ENCODE measurements at regions not wholly inside any gene's neighbourhood (a gene's known extent, or its start where the extent isn't known, plus 50 kb on each side); places are given as distances from the start of the nearest gene placed in this dataset.

GRCh38 chr1:93769777-93770176 lies 88.1 kb upstream of the BCAR3 start:
- TF ChIP-seq CTCF (IDR thresholded peaks at IDR 0.05; ENCODE audit: unreplicated experiment), result no peak
- CTCF ChIA-PET, result no interaction called here
- no TSS peak for BruUV-seq (replicated peaks)
- intact Hi-C loops (cut with micrococcal nuclease; ENCODE audit: unreplicated experiment), result no loop called here
- H3K9me3 Mint-ChIP-seq (ENCODE audit: low read depth, unreplicated experiment), result no peaks in the 10 kb centered on the region
- H3K4me3 Mint-ChIP-seq (ENCODE audit: low read depth, unreplicated experiment), result no peak overlapping the region
- H3K4me1 Mint-ChIP-seq (ENCODE audit: low read depth, unreplicated experiment), result peaks cover 8% of the 10 kb centered on the region
- H3K27ac Mint-ChIP-seq (ENCODE audit: unreplicated experiment), result no peak overlapping the region
- H3K27me3 Mint-ChIP-seq (ENCODE audit: unreplicated experiment), result no peaks in the 10 kb centered on the region
- no peaks in the 10 kb centered on the region for H3K36me3 Mint-ChIP-seq (ENCODE audit: insufficient read depth, unreplicated experiment)
- DNase-seq, result no peak

- Mint-ChIP-seq H3K27me3 (ENCODE audit: unreplicated experiment) (no peaks in the 10 kb centered on the region), H3K4me1 (ENCODE audit: low read depth, unreplicated experiment) (peaks cover 8% of the 10 kb centered on the region), H3K27ac (ENCODE audit: unreplicated experiment) (no peak overlapping the region), H3K4me3 (ENCODE audit: low read depth, unreplicated experiment) (no peak overlapping the region), H3K9me3 (ENCODE audit: low read depth, unreplicated experiment) (no peaks in the 10 kb centered on the region), H3K36me3 (ENCODE audit: insufficient read depth, unreplicated experiment) (no peaks in the 10 kb centered on the region)
- no TSS peak for BruUV-seq (replicated peaks)
- CTCF ChIA-PET, result interaction anchor here (0.6 kb wide), 2 partner anchors 132 to 139 kb away, joined by 3 read pairs; no protein-coding TSS in a partner anchor
- DNase-seq, result no peak
- intact Hi-C loops (cut with micrococcal nuclease; ENCODE audit: unreplicated experiment), result no loop called here
- no peak for TF ChIP-seq CTCF (IDR thresholded peaks at IDR 0.05; ENCODE audit: unreplicated experiment)
These were observed 86.8 kb upstream of the BCAR3 start for GRCh38 chr1:93768380-93768863.

- H3K4me1 Mint-ChIP-seq (ENCODE audit: low read depth, unreplicated experiment), result peaks cover 8% of the 10 kb centered on the region
- BruUV-seq (replicated peaks), result no TSS peak
These were observed 84.8 kb upstream of the BCAR3 start for GRCh38 chr1:93766451-93766850.

GRCh38 chr1:93765099-93765498 lies 83.5 kb upstream of the BCAR3 start:
- no TSS peak for BruUV-seq (replicated peaks)
- Mint-ChIP-seq H3K36me3 (ENCODE audit: insufficient read depth, unreplicated experiment) (no peaks in the 10 kb centered on the region), H3K9me3 (ENCODE audit: low read depth, unreplicated experiment) (no peaks in the 10 kb centered on the region), H3K4me1 (ENCODE audit: low read depth, unreplicated experiment) (peaks cover 12% of the 10 kb centered on the region), H3K4me3 (ENCODE audit: low read depth, unreplicated experiment) (no peak overlapping the region), H3K27me3 (ENCODE audit: unreplicated experiment) (no peaks in the 10 kb centered on the region), H3K27ac (ENCODE audit: unreplicated experiment) (no peak overlapping the region)
- intact Hi-C loops (cut with micrococcal nuclease; ENCODE audit: unreplicated experiment), result no loop called here
- no peak for DNase-seq
- CTCF ChIA-PET, result no interaction called here
- TF ChIP-seq CTCF (IDR thresholded peaks at IDR 0.05; ENCODE audit: unreplicated experiment), result no peak

More at GRCh38 chr1:93766451-93766850, 84.8 kb upstream of the BCAR3 start:
- TF ChIP-seq CTCF (IDR thresholded peaks at IDR 0.05; ENCODE audit: unreplicated experiment), result no peak
- no peak for DNase-seq
- Mint-ChIP-seq H3K27me3 (ENCODE audit: unreplicated experiment) (no peaks in the 10 kb centered on the region), H3K4me3 (ENCODE audit: low read depth, unreplicated experiment) (no peak overlapping the region), H3K9me3 (ENCODE audit: low read depth, unreplicated experiment) (no peaks in the 10 kb centered on the region), H3K27ac (ENCODE audit: unreplicated experiment) (no peak overlapping the region), H3K36me3 (ENCODE audit: insufficient read depth, unreplicated experiment) (no peaks in the 10 kb centered on the region)
- intact Hi-C loops (cut with micrococcal nuclease; ENCODE audit: unreplicated experiment), result no loop called here
- CTCF ChIA-PET, result no interaction called here
